ENCODE measurements at regions not wholly inside any gene's neighbourhood (a gene's known extent, or its start where the extent isn't known, plus 50 kb on each side); places are given as distances from the start of the nearest gene placed in this dataset.

DNA sequence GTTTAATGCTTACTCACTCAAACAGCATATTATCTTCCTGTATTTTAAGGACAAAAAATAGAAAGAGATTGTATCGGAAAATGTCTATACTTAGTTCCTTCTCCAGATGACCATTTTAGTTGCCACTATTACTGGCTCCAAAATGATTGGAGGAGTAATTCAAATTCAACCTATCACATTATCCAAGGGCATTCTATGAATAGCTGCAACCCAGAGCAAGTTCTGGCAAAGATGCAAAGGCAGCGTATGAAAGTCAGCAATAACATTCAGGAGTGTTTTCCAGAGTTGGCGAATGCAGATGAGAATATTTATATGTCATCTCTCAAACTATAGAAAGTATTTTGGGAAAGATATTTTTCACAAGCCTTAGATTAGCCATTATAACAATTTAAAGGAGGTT is 389.8 kb upstream of the ADGRL2 start:
- H3K36me3 Mint-ChIP-seq (ENCODE audit: insufficient read depth in 2 of 2): no peaks in the 10 kb centered on the region
- no peak for DNase-seq
- peaks cover 2 to 3% of the 10 kb centered on the region in 2 donors for H3K9me3 Mint-ChIP-seq
- H3K27ac Mint-ChIP-seq: no peak overlapping the region
- no peak overlapping the region for H3K4me3 Mint-ChIP-seq
- ATAC-seq (replicated peaks in 1 of 2): no peak
- no peaks in the 10 kb centered on the region for H3K4me1 Mint-ChIP-seq (ENCODE audit: low read depth)
- no peaks in the 10 kb centered on the region for H3K27me3 Mint-ChIP-seq (ENCODE audit: low read depth)

DNA sequence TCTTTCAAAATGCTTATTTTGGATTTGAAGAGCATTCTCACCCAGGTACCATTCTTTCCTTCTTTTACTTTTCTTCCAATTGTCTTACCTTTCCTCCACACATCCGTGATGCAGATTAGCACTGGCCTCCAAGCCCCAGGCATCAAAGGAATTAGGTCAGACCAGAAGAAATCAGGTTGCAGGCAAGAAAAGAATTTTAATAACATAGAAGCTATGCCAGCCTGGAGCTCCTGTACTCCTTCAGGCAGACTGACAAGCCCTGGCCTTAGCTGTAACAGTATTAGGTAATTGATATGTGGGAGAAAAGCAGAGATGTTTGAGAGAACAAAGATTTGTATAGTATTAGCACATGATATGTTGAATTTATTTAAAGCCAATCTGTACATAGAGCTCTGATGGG is 390.4 kb upstream of the ADGRL2 start:
- ATAC-seq (replicated peaks in 1 of 2) (no peak), DNase-seq (no peak)
- no peaks in the 10 kb centered on the region for H3K4me1 Mint-ChIP-seq (ENCODE audit: low read depth)
- no peaks in the 10 kb centered on the region for H3K36me3 Mint-ChIP-seq (ENCODE audit: insufficient read depth in 2 of 2)
- H3K4me3 Mint-ChIP-seq: no peak overlapping the region
- H3K27me3 Mint-ChIP-seq (ENCODE audit: low read depth): no peaks in the 10 kb centered on the region
- H3K9me3 Mint-ChIP-seq: peaks cover 2 to 3% of the 10 kb centered on the region in 2 donors
- no peak overlapping the region for H3K27ac Mint-ChIP-seq

GRCh38 chr1:81409780-81410274 is 390.9 kb upstream of the ADGRL2 start:
- Mint-ChIP-seq H3K9me3 (peaks cover 2 to 3% of the 10 kb centered on the region in 2 donors), H3K27me3 (ENCODE audit: low read depth) (no peaks in the 10 kb centered on the region), H3K27ac (no peak overlapping the region), H3K4me3 (no peak overlapping the region), H3K4me1 (ENCODE audit: low read depth) (no peaks in the 10 kb centered on the region), H3K36me3 (ENCODE audit: insufficient read depth in 2 of 2) (no peaks in the 10 kb centered on the region)
- no peak for ATAC-seq (replicated peaks in 1 of 2)
- DNase-seq: no peak

- ATAC-seq (replicated peaks in 1 of 2) (no peak), DNase-seq (no peak)
- Mint-ChIP-seq H3K27ac (no peak overlapping the region), H3K4me3 (no peak overlapping the region), H3K27me3 (ENCODE audit: low read depth) (no peaks in the 10 kb centered on the region), H3K36me3 (ENCODE audit: insufficient read depth in 2 of 2) (no peaks in the 10 kb centered on the region), H3K4me1 (ENCODE audit: low read depth) (no peaks in the 10 kb centered on the region), H3K9me3 (peaks cover 0 to 2% of the 10 kb centered on the region in 2 donors)
Measured at GRCh38 chr1:81409262-81409661, 391.5 kb upstream of the ADGRL2 start.

DNA sequence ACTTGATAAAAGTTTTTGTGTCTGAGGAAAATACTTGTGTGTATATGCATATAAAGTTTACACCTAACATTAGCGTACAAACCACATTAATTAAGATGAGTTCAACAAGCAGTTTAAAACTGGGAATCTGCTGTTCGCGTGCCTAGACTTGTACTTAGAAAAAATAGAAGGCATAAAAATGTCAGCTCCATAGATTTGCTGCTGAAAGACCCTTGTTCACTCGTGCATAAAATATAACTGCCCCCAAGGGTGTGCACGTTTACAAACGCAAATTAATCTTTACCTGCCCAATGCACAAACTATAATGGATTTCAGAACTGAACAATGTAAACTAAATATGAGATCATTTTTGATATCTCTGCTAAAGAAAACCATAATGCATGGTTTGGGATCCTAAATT is 392.3 kb upstream of the ADGRL2 start:
- no peaks in the 10 kb centered on the region for H3K4me1 Mint-ChIP-seq (ENCODE audit: low read depth)
- ATAC-seq (replicated peaks in 1 of 2) (no peak), DNase-seq (no peak)
- peaks cover 0 to 2% of the 10 kb centered on the region in 2 donors for H3K9me3 Mint-ChIP-seq
- H3K4me3 Mint-ChIP-seq: no peak overlapping the region
- H3K27ac Mint-ChIP-seq: no peak overlapping the region
- no peaks in the 10 kb centered on the region for H3K36me3 Mint-ChIP-seq (ENCODE audit: insufficient read depth in 2 of 2)
- no peaks in the 10 kb centered on the region for H3K27me3 Mint-ChIP-seq (ENCODE audit: low read depth)

DNA sequence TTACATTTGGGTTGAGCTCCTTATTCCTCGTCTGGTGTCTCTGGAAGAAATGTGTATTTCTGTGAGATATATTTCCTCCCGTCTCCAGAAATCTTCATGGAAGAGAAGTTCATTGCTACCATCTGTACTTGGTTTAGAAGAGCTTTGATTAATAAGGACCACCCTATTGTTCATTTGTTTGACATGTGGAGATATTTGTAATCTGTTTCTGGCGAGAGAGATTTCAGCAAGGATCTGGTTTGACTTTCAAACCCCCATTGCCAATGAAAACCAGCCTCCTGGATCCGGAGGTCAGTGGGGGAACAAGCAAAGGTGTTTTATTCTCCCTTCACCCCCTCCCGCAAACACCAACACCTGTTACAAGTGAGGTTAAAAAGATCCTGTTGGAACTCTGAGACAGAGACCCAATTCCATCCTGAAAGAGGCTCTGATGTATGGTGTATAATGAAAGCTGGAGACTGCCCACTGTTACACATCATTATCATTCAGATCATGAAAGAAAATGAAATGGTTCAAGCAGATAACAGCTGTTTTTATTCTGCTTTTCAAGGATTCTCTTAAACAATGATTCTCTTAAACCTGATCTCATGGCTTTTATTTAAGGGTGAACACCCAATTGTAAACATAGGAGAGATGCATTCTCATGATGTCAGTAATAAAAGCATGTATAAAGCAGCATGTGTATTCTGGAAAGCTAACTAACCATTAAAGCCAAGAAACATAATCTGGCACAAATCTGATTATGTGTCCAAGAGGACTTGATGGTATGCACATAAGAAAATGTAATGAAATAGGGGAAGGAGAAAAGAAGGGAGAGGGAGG is 393.5 kb upstream of the ADGRL2 start:
- peaks cover 0 to 2% of the 10 kb centered on the region in 2 donors for H3K9me3 Mint-ChIP-seq
- H3K27ac Mint-ChIP-seq: no peak overlapping the region
- no peak overlapping the region for H3K4me3 Mint-ChIP-seq
- ATAC-seq (replicated peaks in 1 of 2) (no peak), DNase-seq (no peak)
- H3K4me1 Mint-ChIP-seq (ENCODE audit: low read depth): no peaks in the 10 kb centered on the region
- no peaks in the 10 kb centered on the region for H3K27me3 Mint-ChIP-seq (ENCODE audit: low read depth)
- H3K36me3 Mint-ChIP-seq (ENCODE audit: insufficient read depth in 2 of 2): no peaks in the 10 kb centered on the region

GRCh38 chr1:81406292-81406999 is 394.3 kb upstream of the ADGRL2 start:
- Mint-ChIP-seq H3K4me1 (ENCODE audit: low read depth) (no peaks in the 10 kb centered on the region), H3K9me3 (peaks cover 2% of the 10 kb centered on the region in 2 donors), H3K27ac (no peak overlapping the region), H3K27me3 (ENCODE audit: low read depth) (no peaks in the 10 kb centered on the region), H3K36me3 (ENCODE audit: insufficient read depth in 2 of 2) (no peaks in the 10 kb centered on the region), H3K4me3 (no peak overlapping the region)
- ATAC-seq (replicated peaks in 1 of 2): no peak
- no peak for DNase-seq

DNA sequence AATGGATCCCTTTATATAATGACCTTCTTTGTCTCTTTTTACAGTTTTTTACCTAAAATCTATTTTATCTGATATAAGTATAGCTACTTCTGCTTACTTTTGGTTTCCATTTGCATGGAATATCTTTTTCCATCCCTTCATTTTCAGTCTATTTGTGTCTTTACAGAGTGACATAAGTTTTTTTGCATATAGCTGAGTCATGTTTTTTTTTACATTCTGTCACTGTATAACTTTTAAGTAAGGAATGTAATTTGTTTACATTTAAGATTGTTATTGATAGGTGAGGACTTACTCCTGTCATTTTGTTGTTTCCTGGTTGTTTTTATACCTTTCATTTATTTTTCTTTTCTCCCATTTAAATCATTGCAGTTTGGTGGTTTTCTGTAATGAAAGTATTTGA is 402.7 kb upstream of the ADGRL2 start:
- Mint-ChIP-seq H3K27ac (no peak overlapping the region), H3K36me3 (ENCODE audit: insufficient read depth in 2 of 2) (peaks cover 2 to 3% of the 10 kb centered on the region in 2 donors), H3K27me3 (ENCODE audit: low read depth) (no peaks in the 10 kb centered on the region), H3K4me3 (no peak overlapping the region), H3K4me1 (ENCODE audit: low read depth) (no peaks in the 10 kb centered on the region), H3K9me3 (peaks cover 10 to 11% of the 10 kb centered on the region in 2 donors)
- no peak for ATAC-seq (replicated peaks in 1 of 2)
- DNase-seq: no peak

- H3K36me3 Mint-ChIP-seq (ENCODE audit: insufficient read depth in 2 of 2): no peaks in the 10 kb centered on the region
Measured at GRCh38 chr1:81392526-81393226, 408.1 kb upstream of the ADGRL2 start.

GRCh38 chr1:81391125-81391828 is 409.5 kb upstream of the ADGRL2 start:
- Mint-ChIP-seq H3K4me3 (no peak overlapping the region), H3K9me3 (peaks cover 0 to 5% of the 10 kb centered on the region in 2 donors), H3K4me1 (ENCODE audit: low read depth) (no peaks in the 10 kb centered on the region), H3K27me3 (ENCODE audit: low read depth) (no peaks in the 10 kb centered on the region), H3K27ac (no peak overlapping the region), H3K36me3 (ENCODE audit: insufficient read depth in 2 of 2) (no peaks in the 10 kb centered on the region)
- no peak for DNase-seq
- no peak for ATAC-seq (replicated peaks in 1 of 2)

More at GRCh38 chr1:81392526-81393226, 408.1 kb upstream of the ADGRL2 start:
- ATAC-seq (replicated peaks in 1 of 2): no peak
- H3K4me3 Mint-ChIP-seq: no peak overlapping the region
- H3K4me1 Mint-ChIP-seq (ENCODE audit: low read depth): no peaks in the 10 kb centered on the region
- H3K27me3 Mint-ChIP-seq (ENCODE audit: low read depth): no peaks in the 10 kb centered on the region
- H3K27ac Mint-ChIP-seq: no peak overlapping the region
- H3K9me3 Mint-ChIP-seq: peaks cover 0 to 2% of the 10 kb centered on the region in 2 donors
- DNase-seq: no peak

- H3K9me3 Mint-ChIP-seq: peaks cover 0 to 5% of the 10 kb centered on the region in 2 donors
- no peaks in the 10 kb centered on the region for H3K4me1 Mint-ChIP-seq (ENCODE audit: low read depth)
- DNase-seq (no peak), ATAC-seq (replicated peaks in 1 of 2) (no peak)
- H3K4me3 Mint-ChIP-seq: no peak overlapping the region
- no peaks in the 10 kb centered on the region for H3K27me3 Mint-ChIP-seq (ENCODE audit: low read depth)
- H3K36me3 Mint-ChIP-seq (ENCODE audit: insufficient read depth in 2 of 2): no peaks in the 10 kb centered on the region
- H3K27ac Mint-ChIP-seq: no peak overlapping the region
Measured at GRCh38 chr1:81388435-81388834, 412.3 kb upstream of the ADGRL2 start.

- Mint-ChIP-seq H3K4me3 (no peak overlapping the region), H3K27ac (no peak overlapping the region), H3K36me3 (ENCODE audit: insufficient read depth in 2 of 2) (no peaks in the 10 kb centered on the region), H3K27me3 (ENCODE audit: low read depth) (no peaks in the 10 kb centered on the region), H3K4me1 (ENCODE audit: low read depth) (no peaks in the 10 kb centered on the region), H3K9me3 (peaks cover 0 to 5% of the 10 kb centered on the region in 2 donors)
- no peak for ATAC-seq (replicated peaks in 1 of 2)
- DNase-seq: no peak
Measured at GRCh38 chr1:81387446-81387845, 413.3 kb upstream of the ADGRL2 start.

Measured in activated T-cell treated with anti-CD3 and anti-CD28 coated beads, Interleukin-2, amount 50 U/mL, for 72 hours (primary cell).